AG09309 (cell line): ENCODE measurements at regions not wholly inside any gene's neighbourhood (a gene's known extent, or its start where the extent isn't known, plus 50 kb on each side); places are given as distances from the start of the nearest gene placed in this dataset.

Source experiments
- DNase-seq: peaks from one replicate; pipeline ENCODE4 v3.0.0-alpha.2; 2010; ENCODE audit warnings: low read depth
- H3K4me3 ChIP-seq: 2 replicates; pipeline ENCODE4 v1.5.1; 2011; ENCODE audit warnings: mild to moderate bottlenecking, low read depth, low read length, moderate library complexity; ENCODE audit not compliant: control insufficient read depth
- TF ChIP-seq, protein P1 (sequence below): IDR thresholded peaks from 2 replicates; pipeline ENCODE4 v1.5.1; 2011; ENCODE audit warnings: mild to moderate bottlenecking, low read depth, low read length, inconsistent platforms; ENCODE audit not compliant: insufficient read depth, control insufficient read depth; ENCODE audit errors: missing control alignments

DNA sequence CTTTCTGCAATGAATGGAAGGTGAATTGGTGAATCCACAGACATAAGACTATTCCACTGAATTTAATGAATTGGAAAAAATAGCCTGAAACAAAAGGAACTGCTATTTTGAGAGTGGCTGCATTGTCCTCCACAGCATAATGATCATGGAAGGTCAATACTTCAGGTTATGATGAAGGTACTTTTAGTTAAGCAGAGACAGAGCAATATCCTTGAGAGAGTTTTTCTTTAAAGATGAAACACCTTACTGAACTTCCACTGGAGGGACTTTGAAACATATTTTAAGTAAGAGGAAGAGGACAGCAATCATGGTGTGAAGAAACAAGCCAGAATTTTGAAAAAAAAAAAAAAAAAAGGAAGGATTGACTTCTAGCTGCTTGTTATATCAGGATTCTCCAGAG lies 68.8 kb upstream of the DPP10 start:
- no peak overlapping the region for H3K4me3 ChIP-seq
- TF ChIP-seq, protein P1, sequence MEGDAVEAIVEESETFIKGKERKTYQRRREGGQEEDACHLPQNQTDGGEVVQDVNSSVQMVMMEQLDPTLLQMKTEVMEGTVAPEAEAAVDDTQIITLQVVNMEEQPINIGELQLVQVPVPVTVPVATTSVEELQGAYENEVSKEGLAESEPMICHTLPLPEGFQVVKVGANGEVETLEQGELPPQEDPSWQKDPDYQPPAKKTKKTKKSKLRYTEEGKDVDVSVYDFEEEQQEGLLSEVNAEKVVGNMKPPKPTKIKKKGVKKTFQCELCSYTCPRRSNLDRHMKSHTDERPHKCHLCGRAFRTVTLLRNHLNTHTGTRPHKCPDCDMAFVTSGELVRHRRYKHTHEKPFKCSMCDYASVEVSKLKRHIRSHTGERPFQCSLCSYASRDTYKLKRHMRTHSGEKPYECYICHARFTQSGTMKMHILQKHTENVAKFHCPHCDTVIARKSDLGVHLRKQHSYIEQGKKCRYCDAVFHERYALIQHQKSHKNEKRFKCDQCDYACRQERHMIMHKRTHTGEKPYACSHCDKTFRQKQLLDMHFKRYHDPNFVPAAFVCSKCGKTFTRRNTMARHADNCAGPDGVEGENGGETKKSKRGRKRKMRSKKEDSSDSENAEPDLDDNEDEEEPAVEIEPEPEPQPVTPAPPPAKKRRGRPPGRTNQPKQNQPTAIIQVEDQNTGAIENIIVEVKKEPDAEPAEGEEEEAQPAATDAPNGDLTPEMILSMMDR = no peak
- no peak for DNase-seq

DNA sequence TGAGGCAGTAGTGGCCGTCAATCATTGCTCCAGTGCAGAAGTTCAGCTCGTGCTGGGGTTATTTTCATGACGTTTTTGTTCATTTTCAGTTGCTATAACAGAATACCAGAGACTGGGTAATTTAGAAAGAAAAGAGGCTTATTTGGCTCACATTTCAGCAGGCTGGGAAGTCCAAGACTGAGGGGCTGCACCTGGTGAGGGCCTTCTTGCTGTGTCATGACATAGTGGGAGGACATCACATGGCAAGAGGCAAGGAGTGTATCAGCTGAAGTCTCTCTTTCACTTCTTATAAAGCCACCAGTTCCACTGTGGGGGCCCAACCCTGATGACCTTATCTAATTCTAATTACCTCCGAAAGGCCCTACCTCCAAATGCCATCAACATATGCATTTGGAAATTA lies 58.0 kb upstream of the DPP10 start:
- DNase-seq = no peak
- no peak overlapping the region for H3K4me3 ChIP-seq
- TF ChIP-seq, protein P1 = no peak

DNA sequence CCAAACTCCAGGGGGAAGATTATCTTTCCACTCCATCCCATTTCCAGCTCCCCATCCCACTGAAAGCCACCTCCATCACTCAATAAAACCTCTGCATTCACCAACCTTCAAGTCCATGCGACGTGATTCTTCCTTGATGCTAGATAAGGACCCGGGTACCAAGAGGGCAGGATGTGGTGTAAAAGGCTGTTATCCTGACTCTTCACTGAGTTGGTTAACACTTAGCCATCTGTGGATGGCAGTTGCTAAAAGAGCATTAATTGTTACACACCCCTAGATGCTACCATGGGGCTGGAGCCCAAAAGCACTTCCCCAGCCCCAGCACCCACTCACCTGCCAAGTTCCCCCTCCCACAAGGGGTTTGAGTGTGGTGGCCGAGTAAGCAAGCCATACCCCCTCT lies 53.4 kb upstream of the DPP10 start:
- no peak overlapping the region for H3K4me3 ChIP-seq
- TF ChIP-seq, protein P1 = no peak
- no peak for DNase-seq
